GM21381 (cell line): ENCODE measurements at regions not wholly inside any gene's neighbourhood (a gene's known extent, or its start where the extent isn't known, plus 50 kb on each side); places are given as distances from the start of the nearest gene placed in this dataset.
"Not testable (repeated sequence)": the region's sequence is repeated elsewhere in the genome, so short reads cannot be mapped to it uniquely, and the experiment has no call there.

Experiments used
- ATAC-seq: cut with Tn5 transposase; IDR thresholded peaks from one replicate; pipeline ENCODE4 v1.9.1; 2021; ENCODE audit warnings: mild to moderate bottlenecking, moderate library complexity; ENCODE audit not compliant: unreplicated experiment

- no peak for ATAC-seq
These were observed 224.5 kb upstream of the CHAC2 start for GRCh38 chr2:53543083-53543482.

DNA sequence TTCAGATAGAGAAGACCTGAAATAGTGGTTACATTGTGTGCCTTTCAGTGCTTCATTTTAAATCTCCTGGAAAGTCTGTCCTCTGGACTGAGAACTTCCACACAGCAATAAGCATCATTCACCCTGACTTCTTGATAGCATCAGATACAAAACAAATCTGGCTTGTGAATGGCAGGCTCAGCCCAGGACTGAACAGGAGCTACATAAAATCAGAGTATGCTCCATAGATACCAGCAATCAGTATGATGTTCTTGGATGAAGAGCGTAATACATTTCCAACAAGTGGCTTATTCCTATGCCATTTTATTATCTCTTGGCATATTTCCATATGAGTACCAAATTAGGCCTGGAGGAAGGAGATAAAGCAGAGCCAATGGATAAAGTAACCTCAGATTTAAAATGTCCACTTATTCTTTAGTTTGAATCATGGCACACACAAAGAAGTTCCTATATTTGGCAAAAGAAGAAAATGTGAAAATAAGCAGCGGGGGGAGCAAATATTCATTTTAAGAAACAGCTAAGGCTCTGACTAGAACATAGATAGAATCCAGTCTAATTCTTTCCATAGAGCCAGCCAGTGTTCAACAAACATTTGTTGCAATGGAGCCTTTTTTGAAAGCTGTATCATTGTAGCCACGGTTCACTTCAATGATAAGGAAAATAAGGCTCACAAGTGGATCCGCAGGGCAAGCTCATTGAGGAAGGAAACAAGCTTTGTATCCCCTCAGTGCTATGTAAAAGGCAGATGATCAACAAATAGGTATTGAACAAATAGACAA is 230.8 kb upstream of the CHAC2 start:
- ATAC-seq, result no peak

DNA sequence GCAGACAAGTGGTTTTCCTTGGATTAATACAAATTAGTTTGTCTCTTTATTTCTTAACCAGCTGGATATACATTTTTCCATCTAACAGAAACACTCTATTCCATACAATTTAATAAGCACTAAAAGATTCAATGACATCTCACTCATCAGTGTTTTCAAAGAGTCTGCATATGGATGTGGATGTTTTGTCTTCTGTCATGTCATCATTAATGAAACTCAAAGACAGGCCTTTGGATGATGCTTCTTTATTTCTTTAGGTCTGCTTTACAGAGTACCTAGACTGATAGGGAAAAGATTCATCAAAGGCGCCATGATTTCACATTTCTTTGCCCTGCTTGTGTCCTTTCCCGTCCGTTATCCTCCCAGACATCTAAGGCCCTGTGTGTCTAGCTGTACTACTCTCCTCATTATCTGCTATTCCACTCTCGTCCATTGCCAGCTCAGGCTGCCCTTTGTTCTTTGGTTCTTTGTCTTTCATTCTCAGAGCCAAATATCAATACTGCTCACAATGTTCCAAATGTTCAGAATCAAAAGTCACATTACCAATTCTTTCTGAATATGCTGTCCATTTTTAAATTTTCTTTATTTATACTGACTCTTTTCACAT is 232.3 kb upstream of the CHAC2 start:
- ATAC-seq, result no peak

DNA sequence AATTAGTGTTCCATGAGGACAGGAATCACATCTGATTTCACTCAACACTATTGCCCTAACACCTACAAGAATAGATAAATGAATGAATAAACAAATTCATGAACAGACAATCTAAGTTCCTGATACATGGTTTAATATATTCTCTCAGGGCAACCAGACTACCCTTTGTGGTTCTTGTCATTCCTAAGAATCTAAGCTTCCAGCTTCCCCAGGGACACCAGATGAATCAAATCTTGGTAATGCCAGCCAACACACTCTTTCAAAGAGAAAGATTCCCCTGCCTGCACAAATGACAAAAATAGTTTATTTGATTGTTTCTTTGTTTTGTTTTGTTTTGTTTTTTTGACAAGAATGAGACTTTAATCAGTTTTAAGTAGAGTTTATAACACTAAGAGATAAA is 237.5 kb upstream of the CHAC2 start:
- no peak for ATAC-seq

GRCh38 chr2:53527056-53527455 is 240.5 kb upstream of the CHAC2 start:
- no peak for ATAC-seq

GRCh38 chr2:53519918-53520841 is 247.4 kb upstream of the CHAC2 start:
- ATAC-seq, result no peak

GRCh38 chr2:53517406-53517805 is 250.2 kb upstream of the CHAC2 start:
- ATAC-seq, result no peak

DNA sequence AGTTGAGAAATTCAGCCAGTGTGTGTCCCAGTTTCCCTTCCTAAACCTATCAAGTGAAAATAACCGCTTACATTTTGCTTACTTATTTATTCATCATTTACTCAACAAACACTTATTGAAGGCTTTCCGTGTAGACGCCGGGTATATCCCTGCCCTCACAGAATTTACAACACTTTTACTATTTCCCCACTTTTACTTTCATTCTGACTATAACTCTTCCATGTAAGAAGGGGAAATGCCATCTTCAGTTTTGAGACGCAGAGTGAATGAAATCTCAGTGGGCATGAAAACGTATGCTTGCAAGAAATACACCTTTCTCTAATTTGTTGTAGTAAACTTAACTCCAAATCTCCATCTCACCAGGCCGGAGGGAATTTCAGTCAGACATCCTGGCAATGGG is 251.0 kb upstream of the CHAC2 start:
- no peak for ATAC-seq

DNA sequence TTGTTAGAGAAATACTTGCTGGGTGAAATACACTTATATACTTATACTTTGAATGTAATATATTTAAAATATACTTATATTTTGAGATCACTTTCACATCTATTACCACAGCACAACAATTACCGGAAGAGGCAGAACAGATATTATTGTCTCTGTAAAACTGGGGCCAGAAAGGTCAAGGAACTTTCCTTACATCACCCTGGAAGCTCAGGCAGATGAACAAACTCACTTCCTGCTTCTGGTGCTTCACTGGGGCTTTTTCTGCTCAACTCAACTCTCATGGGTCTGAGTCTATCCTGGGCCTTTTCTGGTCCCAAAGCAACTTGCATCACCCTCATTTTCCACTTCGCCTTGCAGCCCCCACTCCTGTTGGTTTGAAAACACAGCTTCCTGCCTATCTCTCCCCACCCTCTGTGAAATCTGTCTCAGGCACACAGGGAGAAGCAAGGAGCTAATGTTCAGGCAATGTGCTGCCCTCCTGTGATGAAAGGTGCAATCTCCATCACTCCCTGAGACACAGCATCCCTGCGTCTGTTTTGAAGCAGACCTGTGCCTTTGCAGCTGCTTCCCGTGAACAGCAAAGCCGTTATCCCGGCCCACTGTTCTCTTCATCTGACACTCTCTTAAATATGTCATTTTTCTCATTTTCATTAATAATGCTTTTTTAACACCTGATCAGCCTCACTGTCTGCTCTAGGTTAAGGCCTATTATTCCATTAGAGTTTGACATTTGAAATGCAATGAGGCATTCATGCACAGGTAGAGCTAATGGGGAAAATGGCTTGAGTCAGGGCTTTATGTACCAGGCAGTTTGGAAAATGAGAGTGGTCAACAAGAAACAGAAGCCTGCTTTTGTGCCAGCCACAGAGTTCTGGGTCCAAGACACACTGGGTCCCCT is 251.9 kb upstream of the CHAC2 start:
- no peak for ATAC-seq

GRCh38 chr2:53513167-53513666 is 254.4 kb upstream of the CHAC2 start:
- no peak for ATAC-seq

DNA sequence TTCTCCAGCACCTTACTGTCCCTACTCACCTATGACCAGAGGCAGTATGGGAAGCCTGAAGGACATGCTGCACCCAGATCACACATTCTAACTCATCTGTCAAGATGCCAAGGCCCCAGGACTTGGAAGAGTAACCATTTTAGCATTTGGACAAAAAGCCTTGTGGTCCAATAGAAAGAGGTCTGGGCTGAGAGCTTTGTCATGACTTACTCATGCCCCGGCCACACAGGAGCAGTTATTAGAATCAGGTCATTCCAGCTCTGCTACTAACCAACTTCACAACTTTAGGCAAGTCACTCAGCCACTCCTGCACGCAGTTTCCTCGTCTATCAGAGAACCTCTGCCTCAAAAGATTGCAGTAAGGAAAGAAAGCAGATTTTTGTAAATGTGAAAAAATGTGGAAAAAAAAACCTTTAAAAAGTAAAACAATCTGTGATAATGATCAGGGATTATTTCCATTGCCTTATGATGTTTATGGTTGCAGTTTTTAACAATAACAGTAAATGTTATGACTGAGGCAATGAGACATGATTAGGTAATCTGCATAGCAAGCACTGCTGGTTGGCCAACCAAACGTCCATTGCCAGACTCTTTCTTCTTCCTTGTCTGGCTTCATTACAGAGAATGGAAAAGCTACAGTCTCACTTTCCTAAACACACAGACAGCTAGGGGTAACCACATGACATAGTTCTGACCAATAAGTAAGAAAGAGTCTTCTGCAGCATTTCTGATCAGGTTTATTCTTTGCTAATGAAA is 255.4 kb upstream of the CHAC2 start:
- ATAC-seq, result no peak

DNA sequence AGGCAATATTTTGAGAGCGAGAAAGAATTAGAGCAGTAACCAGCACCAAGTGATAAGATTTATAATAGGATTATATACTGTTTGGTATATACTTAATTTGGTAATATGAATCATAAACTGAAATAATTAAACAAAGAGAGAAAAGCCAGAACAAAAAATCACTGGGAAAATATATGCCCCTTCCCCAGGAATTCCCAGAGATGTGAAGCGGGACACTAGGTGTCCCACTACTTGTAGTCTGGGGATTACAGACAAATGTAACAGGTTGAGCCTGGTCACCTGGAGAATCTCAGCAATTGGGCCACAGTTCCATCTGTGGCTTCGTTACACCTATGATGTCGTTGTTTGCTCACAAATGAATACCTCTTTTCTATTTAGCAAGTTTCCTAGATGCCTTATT is 256.1 kb upstream of the CHAC2 start:
- no peak for ATAC-seq

GRCh38 chr2:53510401-53510800 is 257.2 kb upstream of the CHAC2 start:
- ATAC-seq, result no peak

DNA sequence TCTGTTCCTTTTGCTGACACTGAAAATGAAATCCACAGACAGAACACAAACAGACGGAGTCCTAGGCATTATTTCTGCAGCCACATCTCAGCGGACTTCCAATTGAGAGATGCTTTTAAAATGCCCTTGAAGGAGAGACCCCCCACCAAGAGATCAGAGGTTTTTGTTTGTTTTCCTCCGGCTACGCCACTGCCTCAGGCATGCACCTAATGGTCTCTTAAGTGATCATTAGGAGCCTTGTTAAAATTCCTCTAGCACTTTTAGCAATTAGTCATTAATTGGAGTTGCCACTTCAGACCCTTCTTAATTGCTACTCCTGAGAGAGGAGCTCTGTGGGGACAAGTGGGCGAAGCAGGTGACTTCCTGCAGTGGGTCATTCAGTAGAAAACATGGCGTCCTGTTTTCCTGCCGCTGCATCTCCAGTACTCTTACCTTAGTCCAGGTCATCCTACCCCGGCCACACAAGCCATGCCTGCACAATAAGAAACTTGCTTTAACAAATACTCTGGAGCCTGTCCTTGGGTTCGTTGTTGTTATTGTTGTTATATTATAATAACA is 257.7 kb upstream of the CHAC2 start:
- no peak for ATAC-seq

- no peak for ATAC-seq
These were observed 258.9 kb upstream of the CHAC2 start for GRCh38 chr2:53508667-53509066.

- not testable (repeated sequence) for ATAC-seq
These were observed 260.5 kb upstream of the CHAC2 start for GRCh38 chr2:53507070-53507469.

DNA sequence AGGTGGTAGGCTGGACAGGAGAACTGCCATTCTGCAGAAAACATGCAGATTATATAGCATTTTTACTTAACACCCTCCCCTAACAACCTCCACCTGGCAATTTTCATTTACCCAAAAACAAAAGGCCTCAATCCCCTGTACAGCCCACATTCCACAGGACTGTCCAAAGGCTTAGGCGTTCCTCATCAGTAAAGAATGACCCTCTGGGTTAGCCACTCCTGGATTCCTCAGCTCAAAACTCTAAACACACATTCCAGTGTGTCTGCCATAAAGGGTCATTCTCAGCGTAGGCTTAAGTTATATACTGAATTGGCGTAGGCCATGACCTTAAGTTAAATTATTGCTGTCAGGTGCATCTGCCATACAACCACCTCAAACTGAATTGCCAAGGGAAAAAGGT is 261.8 kb upstream of the CHAC2 start:
- no peak for ATAC-seq

- no peak for ATAC-seq
These were observed 263.1 kb upstream of the CHAC2 start for GRCh38 chr2:53504507-53504906.

- ATAC-seq, result no peak
These were observed 267.4 kb upstream of the CHAC2 start for GRCh38 chr2:53500181-53500580.
